ENCODE measurements at regions not wholly inside any gene's neighbourhood (a gene's known extent, or its start where the extent isn't known, plus 50 kb on each side); places are given as distances from the start of the nearest gene placed in this dataset.
"Not testable (repeated sequence)": the region's sequence is repeated elsewhere in the genome, so short reads cannot be mapped to it uniquely, and the experiment has no call there.

DNA sequence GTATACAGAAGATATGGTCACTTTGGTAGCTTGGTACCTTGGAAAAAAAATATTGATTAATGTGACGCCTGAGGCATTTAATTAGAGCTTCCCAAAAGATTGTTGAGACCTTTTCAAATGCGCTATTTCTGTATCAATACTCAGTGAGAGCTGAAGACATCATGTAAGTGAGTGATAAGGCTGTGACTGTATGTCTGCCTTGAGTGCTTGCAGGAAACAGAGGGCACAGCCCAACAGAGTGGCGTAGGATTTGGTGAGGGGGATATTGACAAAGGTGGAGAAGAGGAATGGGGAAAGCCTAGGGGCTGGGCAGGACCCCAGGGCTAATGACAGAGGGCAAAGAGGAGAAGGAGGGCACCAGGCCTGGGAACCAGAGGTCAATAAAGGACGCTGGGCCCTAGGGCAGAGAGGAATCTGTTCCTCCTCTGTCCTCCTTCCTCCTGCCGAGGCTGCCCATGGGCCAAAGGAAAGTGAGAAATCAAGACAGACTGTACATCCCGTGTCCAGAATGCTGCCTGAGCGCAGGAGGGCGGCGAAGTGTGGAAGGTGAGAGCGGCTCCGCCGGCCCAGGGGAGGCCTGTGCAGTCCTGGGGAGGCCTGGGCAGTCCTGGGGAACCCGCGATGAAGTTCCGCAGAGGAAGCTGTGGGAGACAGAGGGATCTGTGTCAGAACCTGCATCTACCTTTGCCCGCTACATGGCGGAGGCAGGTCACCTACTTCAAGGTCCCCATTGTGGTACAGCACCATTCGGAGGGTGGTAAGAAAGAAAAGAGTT is 228.6 kb upstream of the PIEZO2 start:
- DNase-seq, result no peak

DNA sequence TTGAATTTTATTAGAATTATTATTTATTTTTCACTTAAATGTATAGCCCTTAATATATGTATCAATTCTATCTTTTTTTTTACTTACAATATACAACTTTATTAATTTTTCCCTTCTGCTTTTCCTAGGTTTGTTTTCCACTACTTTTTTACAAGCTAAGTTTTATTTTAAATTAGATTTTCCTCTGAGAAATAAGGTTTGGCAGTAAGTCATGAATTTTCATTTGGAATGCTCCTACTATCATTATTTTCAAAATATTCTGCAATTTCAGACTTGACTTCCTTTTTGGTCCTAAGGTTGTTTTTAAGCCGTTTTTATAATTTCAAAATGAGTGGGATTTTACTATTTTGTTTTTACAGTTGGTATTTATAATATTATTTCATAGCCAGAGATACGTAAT is 222.8 kb upstream of the PIEZO2 start:
- no peak for DNase-seq

DNA sequence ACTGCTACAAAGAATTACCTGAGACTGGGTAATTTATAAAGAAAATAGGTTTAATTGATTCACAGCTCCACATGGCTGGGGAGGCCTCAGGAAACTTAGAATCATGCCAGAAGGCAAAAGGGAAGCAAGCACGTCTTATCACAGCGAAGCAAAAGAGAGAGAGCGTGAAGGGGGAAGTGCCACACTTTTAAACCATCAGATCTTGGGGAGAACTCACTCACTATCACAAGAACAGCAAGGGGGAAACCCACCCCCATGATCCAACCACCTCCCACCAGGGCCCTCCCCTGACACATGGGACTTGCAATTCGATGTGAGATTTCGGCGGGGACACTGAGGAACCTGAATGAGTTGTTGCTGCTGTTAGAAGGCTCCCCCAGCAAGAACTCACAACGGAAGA is 220.2 kb upstream of the PIEZO2 start:
- no peak for DNase-seq

DNA sequence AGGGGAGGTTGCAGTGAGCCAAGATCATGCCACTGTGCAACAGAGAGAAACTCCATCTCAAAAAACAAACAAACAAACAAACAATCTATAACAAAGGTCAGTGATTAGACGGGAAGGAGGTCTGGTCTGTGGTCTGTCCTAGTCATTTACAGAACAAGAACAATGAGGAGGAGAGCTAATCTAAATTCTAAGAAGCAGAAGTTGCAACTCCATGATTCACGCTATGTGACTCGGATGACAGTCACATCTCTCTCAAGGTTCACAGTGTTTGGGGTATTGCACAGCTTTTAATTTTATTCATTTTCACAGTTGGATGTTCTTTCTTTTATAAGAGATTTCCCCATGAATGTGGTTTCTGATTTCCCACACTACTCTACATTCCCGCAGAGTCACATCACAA is 218.7 kb upstream of the PIEZO2 start:
- DNase-seq, result no peak

DNA sequence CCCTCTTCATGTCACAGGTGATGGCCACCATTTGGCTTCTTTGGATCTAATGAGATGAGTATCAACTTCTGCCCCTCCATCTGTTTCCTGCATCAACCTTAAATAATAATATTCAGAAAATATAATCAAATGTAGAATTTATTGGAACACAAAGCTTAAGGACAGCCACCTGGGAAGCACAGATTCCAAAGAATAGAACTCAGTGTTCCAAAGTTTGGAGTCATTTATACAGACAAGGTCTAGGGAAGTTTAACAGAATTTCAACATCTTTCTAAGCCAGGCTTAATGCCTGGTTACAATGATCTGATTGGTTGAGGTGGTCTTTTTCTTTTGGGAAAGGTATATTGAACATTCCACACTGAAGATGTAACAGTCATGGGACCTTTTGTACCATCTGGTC is 218.0 kb upstream of the PIEZO2 start:
- no peak for DNase-seq

DNA sequence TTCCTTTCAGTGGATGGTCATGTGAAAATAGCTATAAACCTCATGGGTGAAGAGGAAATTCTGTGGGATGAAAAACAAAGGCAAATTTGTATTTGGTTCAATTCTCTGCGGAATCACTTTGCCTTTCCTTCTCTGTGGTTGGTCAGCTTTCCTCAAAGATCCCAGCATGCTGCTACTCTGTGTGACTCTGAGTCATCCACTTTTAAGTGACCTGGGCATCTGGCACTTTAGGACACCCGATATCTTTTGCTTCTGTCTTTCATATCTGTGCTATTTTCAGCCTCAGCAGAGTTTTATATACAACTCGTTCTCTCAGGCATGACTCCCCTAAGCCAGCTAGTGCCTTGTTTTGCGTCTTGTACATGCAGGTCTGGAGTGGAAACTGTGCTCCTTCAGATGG is 217.0 kb upstream of the PIEZO2 start:
- no peak for DNase-seq

DNA sequence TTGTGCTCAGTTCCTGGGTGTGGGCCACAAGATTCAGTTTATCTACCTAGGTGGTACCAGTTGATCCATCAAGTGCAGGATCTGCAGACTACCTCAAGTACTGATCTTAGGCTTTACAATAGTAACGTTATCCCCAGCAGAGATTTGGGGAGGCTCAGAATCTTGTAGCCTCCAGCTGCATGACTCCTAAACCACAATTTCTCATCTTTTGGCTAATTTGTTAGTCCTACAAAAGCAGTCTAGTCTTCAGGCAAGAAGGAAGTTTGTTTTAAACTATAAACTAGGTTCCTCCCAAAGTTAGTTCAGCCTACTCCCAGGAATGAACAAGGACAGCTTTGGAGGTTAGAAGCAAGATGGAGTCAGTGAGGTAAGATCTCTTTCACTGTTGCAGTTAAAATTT is 213.5 kb upstream of the PIEZO2 start:
- no peak for DNase-seq

DNA sequence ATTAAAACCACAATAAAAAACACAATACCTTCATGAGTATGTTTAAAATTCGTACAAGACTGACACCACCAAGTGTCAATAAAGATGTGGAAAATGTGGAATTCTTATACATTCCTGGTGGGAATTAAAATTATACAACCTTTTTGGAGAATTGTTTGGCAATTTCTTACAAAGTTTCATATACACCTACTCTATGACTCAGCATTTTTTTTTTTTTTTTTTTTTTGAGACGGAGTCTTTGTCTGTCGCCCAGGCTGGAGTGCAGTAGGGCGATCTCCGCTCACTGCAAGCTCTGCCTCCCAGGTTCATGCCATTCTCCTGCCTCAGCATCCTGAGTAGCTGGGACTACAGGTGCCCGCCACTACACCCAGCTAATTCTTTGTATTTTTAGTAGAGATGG is 212.5 kb upstream of the PIEZO2 start:
- DNase-seq, result not testable (repeated sequence)

DNA sequence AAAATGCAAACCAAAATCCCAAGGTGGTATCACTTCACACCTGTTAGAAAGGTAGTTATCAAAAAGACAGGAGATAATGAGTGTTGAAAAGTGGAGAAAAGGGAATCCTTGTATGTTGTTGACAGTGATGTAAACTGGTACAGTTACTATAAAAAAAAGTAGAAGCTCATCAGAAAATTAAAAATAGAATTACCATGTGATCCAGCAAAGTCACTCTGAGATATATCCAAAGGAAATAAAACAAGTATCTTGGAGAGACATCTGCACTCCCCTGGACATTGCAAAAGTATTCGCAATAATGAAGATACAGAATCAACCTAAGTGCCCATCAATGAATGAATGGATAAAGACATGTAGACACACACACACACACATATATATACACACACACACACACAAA is 208.3 kb upstream of the PIEZO2 start:
- DNase-seq, result no peak

DNA sequence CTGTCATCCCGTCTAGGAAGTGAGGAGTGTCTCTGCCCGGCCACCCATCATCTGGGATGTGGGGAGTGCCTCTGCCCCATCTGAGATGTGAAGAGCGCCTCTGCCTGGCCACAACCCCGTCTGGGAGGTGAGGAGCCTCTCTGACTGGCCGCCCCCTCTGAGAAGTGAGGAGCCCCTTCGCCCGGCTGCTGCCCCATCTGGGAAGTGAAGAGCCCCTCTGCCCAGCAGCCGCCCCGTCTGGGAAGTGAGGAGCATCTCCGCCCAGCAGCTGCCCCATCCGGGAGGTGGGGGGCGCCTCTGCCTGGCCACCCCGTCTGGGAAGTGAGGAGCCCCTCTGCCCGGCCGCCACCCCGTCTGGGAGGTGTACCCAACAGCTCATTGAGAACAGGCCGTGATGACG is 195.2 kb upstream of the PIEZO2 start:
- not testable (repeated sequence) for DNase-seq

DNA sequence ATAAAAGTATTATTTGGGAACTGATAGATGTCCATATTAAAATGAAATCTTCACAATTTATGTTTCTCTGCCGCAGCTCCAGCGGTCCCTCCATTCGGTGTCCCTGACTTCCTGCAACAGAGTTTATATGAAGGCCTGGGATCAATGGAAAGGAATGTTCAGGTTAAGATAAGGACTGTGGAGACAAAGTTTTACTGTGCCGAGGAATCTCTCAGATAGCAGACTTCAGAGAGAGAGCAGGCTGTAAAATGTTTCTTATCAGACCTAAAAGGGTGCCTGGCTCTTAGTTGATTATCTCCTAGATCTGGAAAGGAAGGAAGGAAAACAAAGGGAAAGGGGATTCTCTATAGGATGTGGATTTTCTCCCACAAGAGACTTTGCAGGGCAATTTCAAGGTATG is 193.7 kb upstream of the PIEZO2 start:
- no peak for DNase-seq

DNA sequence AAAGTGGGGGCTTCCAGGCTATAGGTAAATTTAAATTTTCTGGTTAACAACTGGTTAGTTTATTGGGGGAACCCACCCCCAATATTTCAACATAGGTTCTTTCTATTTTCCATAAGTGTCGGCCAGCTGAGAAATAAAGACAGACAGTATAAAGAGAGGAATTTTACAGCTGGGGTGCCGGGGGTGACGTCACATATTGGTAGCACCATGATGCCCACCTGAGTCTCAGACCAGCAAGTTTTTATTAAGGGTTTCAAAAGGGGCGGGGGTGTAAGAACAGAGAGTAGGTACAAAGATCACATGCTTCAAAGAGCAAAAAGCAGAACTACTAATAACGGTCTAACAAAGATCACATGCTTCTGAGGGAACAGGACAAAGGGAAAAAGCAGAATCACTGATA is 192.7 kb upstream of the PIEZO2 start:
- DNase-seq, result not testable (repeated sequence)

DNA sequence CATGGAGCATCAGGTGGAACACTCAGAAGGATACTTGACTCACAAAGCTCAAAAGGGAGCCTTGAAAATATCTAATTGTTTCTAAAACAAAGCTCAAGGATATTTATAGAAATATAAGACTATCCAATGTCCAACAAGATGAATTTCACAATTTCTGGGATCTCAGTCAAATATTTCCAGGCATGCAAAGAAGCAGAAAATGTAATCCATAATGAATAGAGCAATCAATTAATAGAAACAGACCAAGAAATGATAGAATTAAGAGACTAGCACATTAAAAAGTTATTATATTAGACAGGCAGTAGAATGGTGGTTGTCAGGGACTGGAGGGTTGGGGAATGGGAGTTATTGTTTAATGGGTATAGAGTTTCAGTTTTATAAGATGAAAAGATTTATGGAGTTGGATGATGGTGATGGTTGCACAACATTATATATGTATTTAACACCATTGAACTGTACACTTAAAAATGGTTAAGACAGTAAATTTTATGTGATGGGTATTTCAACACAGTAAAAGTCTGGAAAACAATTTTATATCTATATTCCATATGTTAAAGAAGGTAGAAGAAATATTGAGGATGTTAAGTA is 189.9 kb upstream of the PIEZO2 start:
- no peak for DNase-seq

DNA sequence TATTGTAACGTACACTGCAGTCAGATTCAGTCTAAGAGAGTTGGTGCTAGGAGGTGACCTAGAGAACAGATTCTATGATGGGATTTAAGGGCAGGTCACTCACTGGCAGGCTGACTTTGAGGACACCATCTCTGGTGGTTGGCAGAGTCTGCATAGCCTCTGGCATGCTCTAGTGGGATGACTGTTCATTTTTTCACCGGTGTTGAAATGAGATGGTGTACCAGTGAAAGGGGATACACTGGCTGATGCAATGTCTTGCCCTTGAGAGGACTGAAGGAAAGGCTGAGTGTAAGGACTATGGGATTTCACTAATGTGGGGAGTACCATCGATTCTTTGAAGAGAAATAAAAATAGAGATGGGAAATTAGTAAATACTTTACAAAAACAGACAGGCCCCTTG is 186.9 kb upstream of the PIEZO2 start:
- no peak for DNase-seq

DNA sequence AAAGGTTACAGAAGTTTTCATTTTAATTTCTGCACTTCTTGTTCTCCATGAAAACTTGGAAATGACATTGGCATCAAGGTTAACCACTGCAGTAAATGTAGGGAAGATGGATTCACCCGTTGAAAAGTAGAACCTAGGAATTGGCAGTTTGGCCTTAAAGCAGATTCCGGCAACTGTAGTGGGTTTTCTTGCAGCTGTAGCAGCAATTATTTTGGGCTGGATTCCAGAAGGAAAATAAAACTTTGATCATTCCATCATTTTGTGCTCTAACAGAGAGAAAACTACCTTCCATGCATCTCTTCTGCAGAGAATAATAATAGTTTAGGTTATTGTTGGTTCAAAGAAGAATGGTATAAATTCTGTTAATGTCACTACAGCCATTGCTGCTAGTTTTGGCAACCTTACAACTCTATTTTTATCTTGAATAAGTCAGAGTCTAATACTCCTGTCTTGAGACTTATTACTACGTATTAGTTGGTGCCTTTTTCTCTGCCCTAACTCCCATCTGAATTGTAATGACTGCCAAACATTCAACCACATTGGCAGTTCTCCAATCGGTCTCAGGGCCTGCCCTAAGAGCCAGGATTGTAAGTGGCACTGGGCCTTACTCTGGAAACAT is 178.1 kb upstream of the PIEZO2 start:
- DNase-seq, result peak; percentile 52

DNA sequence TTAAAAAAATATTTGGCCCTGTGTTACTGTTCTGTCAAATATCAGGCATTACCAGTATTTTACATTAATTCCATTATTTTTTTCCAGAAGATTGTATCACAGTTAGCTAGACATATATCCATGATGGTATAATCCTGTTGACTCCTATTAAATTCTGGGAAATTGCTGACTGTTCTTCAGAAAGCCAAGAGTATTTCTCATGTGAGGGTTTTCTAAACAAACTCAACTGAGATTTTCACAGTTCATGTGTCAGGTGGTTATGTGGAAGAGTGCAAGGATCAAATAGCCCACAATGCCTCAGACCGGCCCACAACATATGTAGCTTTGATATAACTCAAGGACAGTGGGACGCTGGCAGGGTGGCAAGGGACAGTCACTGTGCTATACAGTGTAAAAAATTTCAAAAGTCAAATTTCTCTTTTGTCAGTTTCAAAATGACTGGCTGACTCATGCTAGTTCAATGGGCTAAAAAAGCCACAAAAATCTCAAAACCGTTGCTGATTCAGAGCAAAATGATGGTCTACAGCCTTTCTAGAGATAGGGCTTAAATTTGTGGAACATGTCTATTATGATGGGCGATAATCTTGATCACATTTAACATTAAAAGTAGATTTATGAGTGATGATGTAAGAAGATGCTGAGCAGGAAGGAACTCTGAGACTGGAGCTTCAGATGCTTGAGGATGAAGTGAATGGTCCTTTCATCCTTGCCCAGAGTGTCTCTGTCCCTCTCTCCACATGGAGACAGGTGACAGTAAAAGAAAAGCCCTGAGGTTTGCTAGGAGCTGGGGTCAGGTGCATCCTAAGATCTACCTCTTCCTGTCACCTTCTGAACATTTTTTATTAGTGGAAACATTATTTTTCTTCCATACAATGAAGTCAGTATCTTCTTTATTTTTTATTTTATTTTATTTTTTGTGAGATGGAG is 175.8 kb upstream of the PIEZO2 start:
- DNase-seq, result no peak

DNA sequence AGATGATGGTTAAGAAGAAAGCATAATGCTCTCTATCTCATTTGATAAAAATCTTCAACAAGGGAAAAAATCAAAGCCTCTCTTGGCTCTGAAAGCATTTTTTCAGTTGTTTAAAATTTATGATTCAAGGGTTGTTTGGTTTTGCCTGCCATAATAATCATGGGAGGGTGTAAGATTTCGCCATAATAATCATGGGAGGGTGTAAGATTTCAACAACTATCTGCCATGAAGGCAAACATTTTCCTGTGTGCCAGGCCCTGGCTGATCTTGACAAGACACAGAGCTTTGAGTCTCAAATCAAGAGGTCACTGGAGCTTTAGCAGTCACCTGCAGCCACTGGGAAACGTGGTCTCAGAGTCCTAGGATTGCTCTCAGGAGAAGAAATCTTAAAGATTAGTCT is 175.1 kb upstream of the PIEZO2 start:
- DNase-seq, result no peak

DNA sequence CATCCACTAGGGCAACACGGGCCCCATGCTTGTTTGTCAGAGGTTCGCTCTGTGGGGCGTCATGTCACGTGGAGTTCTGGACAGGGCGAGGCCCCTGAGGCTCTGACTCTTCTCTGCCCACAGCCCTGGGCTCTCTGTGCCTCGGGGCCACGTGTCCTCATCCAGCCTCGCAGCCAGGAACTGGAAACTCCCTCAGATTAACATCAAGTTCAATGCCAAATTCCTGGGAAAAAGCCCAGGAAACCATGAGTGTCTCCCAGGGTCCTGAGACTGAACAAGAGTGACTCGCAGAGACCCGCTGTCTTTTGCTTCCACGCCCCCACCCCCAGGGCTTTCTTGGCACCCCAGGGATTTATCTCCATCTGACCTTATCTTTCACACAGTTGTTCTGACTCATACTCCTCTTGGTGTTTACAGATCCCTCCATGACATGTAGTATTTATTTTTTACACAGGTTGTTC is 174.0 kb upstream of the PIEZO2 start:
- no peak for DNase-seq

DNA sequence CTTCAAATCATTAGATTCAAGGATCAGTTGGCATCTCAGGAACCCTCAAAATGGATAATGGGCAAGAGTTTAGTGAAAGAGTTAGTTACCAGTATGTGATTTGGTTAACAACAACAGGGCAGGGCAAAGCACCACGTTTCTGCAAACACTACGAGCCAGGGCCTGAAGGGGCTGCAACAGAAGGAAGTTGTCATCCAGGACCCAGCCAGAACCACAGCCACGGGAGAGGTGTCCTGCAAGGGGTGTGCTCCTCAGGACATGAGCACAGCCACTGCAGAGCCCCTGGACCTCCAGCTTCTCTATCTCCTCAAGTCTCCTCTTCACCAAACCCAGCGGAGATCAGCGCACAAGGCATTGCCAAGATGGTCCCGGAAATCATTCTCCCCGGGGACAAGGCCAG is 173.3 kb upstream of the PIEZO2 start:
- DNase-seq, result no peak

DNA sequence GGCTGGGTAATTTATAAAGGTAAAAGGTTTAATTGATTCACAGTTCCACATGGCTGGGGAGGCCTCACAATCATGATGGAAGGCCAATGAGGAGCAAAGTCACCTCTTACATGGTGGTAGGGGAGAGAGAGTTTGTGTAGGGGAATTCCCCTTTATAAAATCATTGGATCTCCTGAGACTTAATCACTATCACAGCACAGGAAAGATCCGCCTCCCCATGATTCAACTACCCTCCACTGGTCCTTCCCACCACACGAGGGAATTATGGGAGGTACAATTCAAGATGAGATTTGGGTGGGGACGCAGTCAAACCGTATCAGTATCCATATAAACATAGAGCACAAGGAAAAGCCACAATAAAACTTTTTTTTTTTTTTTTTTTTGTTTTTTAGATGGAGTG is 172.6 kb upstream of the PIEZO2 start:
- DNase-seq, result no peak

DNA sequence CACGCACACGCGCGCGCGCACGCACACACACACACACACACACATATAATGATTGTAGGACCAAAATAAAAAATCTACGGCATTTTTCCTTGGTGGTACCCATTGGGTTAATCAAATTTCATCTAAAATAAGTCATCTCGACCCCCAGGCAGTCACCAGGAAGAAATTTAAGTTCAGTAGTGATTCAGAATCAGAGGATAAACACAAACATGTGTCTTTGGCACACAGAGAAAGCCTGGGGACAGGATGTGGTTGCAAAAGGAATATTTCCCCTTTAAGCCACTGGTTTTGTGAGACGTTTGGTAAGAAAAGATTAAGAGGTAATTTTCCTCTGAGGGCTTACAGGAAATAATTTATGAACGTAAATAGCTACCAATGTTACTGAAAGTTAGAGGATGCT is 171.6 kb upstream of the PIEZO2 start:
- no peak for DNase-seq

DNA sequence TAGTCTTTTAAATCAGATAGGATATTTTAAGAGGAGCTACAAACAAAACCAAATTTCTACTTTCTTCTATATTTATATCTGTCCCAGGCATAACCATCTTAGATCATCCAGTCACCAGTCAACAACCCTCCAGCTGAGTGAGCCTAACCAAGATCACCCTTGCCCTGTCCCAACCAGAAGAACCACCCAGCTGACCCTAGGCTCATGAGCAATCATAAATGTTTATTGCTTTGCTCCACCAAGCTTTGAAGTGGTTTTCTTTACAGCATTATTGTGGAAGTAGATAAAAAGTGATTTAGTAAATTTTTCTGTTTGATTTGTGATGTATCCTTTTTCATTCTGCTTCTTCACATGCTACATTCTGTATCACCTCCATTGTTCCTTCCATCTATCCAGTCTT is 167.2 kb upstream of the PIEZO2 start:
- DNase-seq, result no peak

DNA sequence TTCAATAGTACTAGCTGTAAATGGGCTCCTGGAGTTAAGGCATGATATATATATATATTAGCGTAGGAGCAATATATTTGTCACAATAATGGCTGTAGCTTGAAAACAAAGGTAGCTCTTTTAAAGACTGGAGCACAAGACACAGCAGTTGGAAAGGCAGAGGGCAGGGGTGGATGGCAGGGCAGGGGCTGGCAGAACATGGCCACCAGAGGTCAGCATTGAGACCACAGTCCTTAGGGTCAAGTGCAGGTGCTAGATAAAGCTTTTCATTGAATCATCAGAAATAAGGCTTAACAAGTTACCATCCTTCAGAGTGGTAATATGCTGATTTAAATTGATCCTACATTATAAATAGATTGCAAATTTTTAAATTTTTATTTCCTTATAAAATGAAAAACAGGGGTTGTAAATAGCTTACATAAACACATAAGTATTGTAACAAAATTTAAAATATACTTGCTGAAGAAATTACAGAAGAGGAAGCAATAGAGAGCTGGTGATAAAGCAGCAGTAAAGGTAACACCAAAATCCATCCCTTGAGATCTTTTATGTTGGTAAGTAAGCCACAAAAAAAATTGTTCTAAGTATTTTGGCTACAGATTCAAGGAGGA is 161.2 kb upstream of the PIEZO2 start:
- DNase-seq, result peak; percentile 35

Measured in NCI-H1105 treated with DMSO at 0.1 percent for 48 hours (cell line).